Esophagus squamous epithelium (tissue), 4 donors: ENCODE measurements at regions not wholly inside any gene's neighbourhood (a gene's known extent, or its start where the extent isn't known, plus 50 kb on each side); places are given as distances from the start of the nearest gene placed in this dataset.

Experiments
- POLR2A ChIP-seq, 4 donors: fragments of 450-650 bp; IDR thresholded peaks; one replicate each; pipeline ENCODE4 v1.6.1; 2017; ENCODE audit warnings: antibody characterized with exemption in 4 of 4, mild to moderate bottlenecking in 4 of 4, moderate library complexity in 3 of 4
- TF ChIP-seq, protein P1 (sequence below), 6 experiments: fragments of 450-650 bp in 4 of 6; fragments of 200-600 bp in 2 of 6; sonication (generic) in 2 of 6; IDR thresholded peaks; one replicate each; pipeline ENCODE4 v1.5.1; 2016 to 2019; ENCODE audit warnings: antibody characterized with exemption in 6 of 6, mild to moderate bottlenecking in 4 of 6, moderate library complexity in 4 of 6

DNA sequence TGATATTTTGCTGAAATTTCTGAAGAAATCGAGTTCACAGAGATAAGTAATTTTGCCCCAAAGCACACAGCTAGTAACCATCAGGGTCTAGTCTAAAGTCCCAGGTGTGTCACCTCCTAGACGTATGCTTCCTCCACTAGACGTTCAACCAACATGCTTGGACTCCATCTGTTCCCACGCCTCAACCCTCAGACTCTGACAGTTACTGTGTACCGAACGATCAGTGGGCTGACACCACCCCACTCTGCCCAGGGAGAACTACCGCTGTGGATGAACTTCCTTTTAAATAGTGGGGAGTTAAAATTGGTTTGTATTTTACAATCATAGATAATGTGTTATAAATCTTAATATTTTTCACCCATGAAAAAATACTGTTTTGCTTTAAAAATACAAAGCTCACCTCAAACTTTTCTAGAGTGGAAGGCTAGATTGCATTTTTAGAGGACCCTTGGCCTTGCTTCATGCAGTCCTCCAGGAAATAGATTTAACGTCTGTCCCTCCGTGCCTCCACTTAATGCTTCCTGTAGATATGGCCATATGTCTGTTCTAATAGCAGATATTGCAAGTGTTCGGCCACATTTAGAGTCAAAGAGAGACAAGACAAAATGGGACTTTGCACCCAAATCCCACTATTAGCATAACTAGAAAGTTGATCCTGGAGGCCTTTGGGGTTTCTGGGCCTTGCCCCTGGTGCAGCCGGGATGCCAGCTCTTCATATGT lies 91.4 kb upstream of the ZPBP start:
- TF ChIP-seq, protein P1, sequence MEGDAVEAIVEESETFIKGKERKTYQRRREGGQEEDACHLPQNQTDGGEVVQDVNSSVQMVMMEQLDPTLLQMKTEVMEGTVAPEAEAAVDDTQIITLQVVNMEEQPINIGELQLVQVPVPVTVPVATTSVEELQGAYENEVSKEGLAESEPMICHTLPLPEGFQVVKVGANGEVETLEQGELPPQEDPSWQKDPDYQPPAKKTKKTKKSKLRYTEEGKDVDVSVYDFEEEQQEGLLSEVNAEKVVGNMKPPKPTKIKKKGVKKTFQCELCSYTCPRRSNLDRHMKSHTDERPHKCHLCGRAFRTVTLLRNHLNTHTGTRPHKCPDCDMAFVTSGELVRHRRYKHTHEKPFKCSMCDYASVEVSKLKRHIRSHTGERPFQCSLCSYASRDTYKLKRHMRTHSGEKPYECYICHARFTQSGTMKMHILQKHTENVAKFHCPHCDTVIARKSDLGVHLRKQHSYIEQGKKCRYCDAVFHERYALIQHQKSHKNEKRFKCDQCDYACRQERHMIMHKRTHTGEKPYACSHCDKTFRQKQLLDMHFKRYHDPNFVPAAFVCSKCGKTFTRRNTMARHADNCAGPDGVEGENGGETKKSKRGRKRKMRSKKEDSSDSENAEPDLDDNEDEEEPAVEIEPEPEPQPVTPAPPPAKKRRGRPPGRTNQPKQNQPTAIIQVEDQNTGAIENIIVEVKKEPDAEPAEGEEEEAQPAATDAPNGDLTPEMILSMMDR (IDR thresholded peaks at IDR 0.05): no peak
- no peak for TF ChIP-seq POLR2A (IDR thresholded peaks at IDR 0.05)
